ENCODE measurements at regions not wholly inside any gene's neighbourhood (a gene's known extent, or its start where the extent isn't known, plus 50 kb on each side); places are given as distances from the start of the nearest gene placed in this dataset.

DNA sequence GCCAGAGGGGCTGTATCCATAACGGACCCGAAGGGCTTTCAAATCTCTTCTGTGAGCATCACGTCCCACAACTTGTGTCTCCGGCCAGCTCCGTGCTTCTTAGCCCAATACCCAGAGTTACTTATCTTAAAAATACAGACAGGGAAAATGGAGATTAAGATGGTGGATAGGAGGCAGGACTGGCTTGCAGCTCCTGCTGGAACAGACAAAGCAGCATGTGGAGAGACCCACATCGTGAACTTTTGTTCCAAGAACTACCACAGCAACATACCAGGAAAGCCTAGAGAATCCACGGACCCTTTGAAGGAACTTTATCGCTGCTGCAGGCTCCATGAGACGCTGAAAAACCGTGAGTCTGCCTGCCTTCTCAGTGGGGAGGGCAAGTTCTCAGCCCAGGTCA lies 113.7 kb downstream of the RNASET2 start:
- Histone ChIP-seq H3K27ac (no peak overlapping the region), H3K9me3 (no peaks in the 10 kb centered on the region), H3K4me3 (no peak overlapping the region), H3K4me1 (no peaks in the 10 kb centered on the region), H3K36me3 (no peaks in the 10 kb centered on the region), H3K27me3 (no peaks in the 10 kb centered on the region)
- intact Hi-C loops (cut with DNase I; ENCODE audit: low total_unique reads) = no loop called here
- TF ChIP-seq POLR2A (IDR thresholded peaks at IDR 0.05) = no peak
- TF ChIP-seq CTCF (IDR thresholded peaks at IDR 0.05) = no peak
- no peak for DNase-seq

DNA sequence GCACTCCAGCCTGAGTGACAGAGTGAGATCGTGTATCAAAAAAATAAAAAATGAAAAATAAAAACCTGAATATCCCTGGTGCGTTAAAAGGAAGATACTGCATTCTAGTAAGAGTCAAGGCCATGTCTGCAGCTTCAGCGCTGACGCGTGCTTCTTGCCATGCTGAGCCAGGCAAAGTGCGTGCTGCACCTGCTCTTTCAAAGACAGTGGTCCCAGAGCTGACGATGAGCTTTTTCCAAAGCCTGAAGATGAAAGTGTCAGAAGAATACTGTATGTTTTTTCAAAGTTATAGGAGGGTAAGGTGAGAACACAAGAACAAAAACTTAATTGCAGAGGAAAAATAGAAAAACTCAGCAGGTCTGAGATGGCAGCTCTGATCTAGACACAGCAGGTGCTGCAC lies 115.1 kb downstream of the RNASET2 start:
- H3K4me1 ChIP-seq = no peaks in the 10 kb centered on the region
- H3K4me3 ChIP-seq = no peak overlapping the region
- no peaks in the 10 kb centered on the region for H3K27me3 ChIP-seq
- TF ChIP-seq CTCF (IDR thresholded peaks at IDR 0.05) (no peak), POLR2A (IDR thresholded peaks at IDR 0.05) (no peak)
- no peaks in the 10 kb centered on the region for H3K36me3 ChIP-seq
- no peak for DNase-seq
- intact Hi-C loops (cut with DNase I; ENCODE audit: low total_unique reads) = no loop called here
- H3K9me3 ChIP-seq = no peaks in the 10 kb centered on the region
- no peak overlapping the region for H3K27ac ChIP-seq

DNA sequence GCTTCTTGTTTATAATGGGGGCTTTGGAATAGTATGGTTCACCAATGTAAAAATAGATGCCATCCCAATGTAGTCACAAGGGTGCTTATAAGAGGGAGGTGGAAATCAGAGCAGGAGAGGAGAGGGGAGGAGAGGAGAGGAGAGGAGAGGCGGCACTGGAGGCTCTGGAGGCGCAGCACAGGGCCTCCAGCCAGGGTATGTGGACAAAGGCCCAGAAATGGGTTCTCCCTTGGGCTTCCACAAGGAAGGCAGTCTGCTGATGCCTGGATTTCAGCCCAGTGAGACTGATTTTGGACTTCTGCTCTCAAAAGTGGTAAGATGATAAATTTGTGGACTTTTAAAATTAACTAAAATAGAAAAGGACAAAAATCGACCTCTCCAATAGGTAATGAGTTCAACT lies 116.8 kb downstream of the RNASET2 start:
- Histone ChIP-seq H3K4me3 (no peak overlapping the region), H3K4me1 (no peaks in the 10 kb centered on the region), H3K36me3 (no peaks in the 10 kb centered on the region), H3K9me3 (no peaks in the 10 kb centered on the region), H3K27me3 (no peaks in the 10 kb centered on the region), H3K27ac (no peak overlapping the region)
- intact Hi-C loops (cut with DNase I; ENCODE audit: low total_unique reads) = no loop called here
- DNase-seq = no peak
- TF ChIP-seq POLR2A (IDR thresholded peaks at IDR 0.05) (no peak), CTCF (IDR thresholded peaks at IDR 0.05) (no peak)

DNA sequence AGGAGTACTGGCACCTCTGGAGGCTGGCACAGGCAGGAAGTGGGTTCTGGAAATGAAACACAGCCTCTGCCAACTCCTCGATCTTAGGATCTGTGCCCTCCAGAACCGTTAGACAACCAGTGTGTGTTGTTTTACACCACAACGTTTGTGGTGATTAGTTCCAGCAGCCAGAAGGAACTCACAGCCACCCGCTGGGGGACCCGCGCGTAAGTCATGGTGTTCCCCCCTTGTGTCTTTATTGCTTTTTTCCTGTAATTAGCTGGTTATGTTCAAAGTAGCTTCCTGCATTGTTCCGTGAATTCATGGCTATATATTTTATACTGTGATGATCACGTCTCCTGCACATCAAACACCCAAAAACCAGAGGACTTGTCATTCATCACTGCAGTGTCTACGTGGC lies 117.4 kb downstream of the RNASET2 start:
- Histone ChIP-seq H3K4me3 (no peak overlapping the region), H3K9me3 (no peaks in the 10 kb centered on the region), H3K27me3 (no peaks in the 10 kb centered on the region), H3K4me1 (no peaks in the 10 kb centered on the region), H3K27ac (no peak overlapping the region), H3K36me3 (no peaks in the 10 kb centered on the region)
- intact Hi-C loops (cut with DNase I; ENCODE audit: low total_unique reads) = no loop called here
- TF ChIP-seq CTCF (IDR thresholded peaks at IDR 0.05) (no peak), POLR2A (IDR thresholded peaks at IDR 0.05) (no peak)
- no peak for DNase-seq

- Histone ChIP-seq H3K36me3 (no peaks in the 10 kb centered on the region), H3K9me3 (no peaks in the 10 kb centered on the region), H3K4me3 (no peak overlapping the region), H3K27ac (no peak overlapping the region), H3K4me1 (no peaks in the 10 kb centered on the region), H3K27me3 (no peaks in the 10 kb centered on the region)
- no peak for DNase-seq
- TF ChIP-seq POLR2A (IDR thresholded peaks at IDR 0.05) (no peak), CTCF (IDR thresholded peaks at IDR 0.05) (no peak)
- intact Hi-C loops (cut with DNase I; ENCODE audit: low total_unique reads) = no loop called here
Observed at GRCh38 chr6:166836785-166837718, 119.3 kb downstream of the RNASET2 start.
